IMR-90 (cell line): ENCODE measurements at regions not wholly inside any gene's neighbourhood (a gene's known extent, or its start where the extent isn't known, plus 50 kb on each side); places are given as distances from the start of the nearest gene placed in this dataset.

Experiments
- CEBPB ChIP-seq: IDR thresholded peaks from 2 replicates; pipeline ENCODE4 v1.6.1; 2012; ENCODE audit warnings: low read depth, low read length, improper control_type of control experiment
- MAZ ChIP-seq: IDR thresholded peaks from 2 replicates; pipeline ENCODE4 v1.6.1; 2012; ENCODE audit warnings: low read depth, mild to moderate bottlenecking, low read length, improper control_type of control experiment, moderate library complexity, borderline replicate concordance
- MXI1 ChIP-seq: IDR thresholded peaks from 2 replicates; pipeline ENCODE4 v1.6.1; 2012; ENCODE audit warnings: low read depth, mild to moderate bottlenecking, low read length, moderate library complexity, borderline replicate concordance
- POLR2A ChIP-seq: IDR thresholded peaks from 2 replicates; pipeline ENCODE4 v1.6.1; 2012; ENCODE audit warnings: mild to moderate bottlenecking, low read depth, low read length
- RAD21 ChIP-seq: IDR thresholded peaks from 2 replicates; pipeline ENCODE4 v1.6.1; 2012; ENCODE audit warnings: low read length, improper control_type of control experiment
- RFX5 ChIP-seq: IDR thresholded peaks from 2 replicates; pipeline ENCODE4 v1.8.0; 2012; ENCODE audit warnings: low read depth, mild to moderate bottlenecking, low read length, moderate library complexity
- TF ChIP-seq, protein P1 (sequence below): conservative IDR thresholded peaks from 2 replicates; pipeline ENCODE4 v1.5.1; 2012; ENCODE audit warnings: mild to moderate bottlenecking, low read depth, low read length, improper control_type of control experiment
- TF ChIP-seq, protein P2 (sequence below): fragments of 150-350 bp; IDR thresholded peaks from 2 replicates; pipeline ENCODE4 v1.6.1; 2017; ENCODE audit warnings: mild to moderate bottlenecking, antibody characterized with exemption, low read length, low read depth
- TF ChIP-seq, protein P3 (sequence below): fragments of 150-350 bp; IDR thresholded peaks from 2 replicates; pipeline ENCODE4 v1.6.1; 2016; ENCODE audit warnings: low read depth, mild to moderate bottlenecking, low read length, moderate library complexity, borderline replicate concordance

DNA sequence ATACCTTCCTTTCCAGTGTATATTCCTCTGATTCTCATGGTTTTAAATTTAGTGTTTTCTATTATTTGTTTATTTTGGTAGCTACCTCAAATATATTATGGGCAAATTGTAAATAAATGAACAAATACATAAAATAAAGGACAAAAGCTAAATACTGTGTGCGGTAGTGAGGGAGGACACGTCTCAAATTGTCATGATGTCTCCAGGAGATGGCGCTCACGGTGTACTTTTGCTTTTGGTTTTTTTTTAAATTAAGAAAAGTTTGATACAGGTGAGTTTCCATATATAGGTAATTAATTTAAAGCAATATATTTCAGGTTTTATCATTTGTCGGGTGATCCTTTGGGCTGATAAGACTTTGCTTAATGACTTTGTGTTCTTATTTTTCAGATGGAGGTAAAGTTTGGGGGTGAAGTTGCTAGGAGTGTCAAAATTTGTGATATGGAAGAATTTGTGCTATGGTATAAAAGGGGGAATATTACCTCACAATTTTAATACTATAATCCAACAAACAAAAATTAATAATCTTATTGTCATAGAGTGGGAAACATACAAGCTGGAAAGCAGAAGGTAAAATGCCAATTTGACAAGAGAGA, 68.4 kb upstream of the TMEM229A start:
- TF ChIP-seq RFX5 = no peak
- TF ChIP-seq, protein P1, sequence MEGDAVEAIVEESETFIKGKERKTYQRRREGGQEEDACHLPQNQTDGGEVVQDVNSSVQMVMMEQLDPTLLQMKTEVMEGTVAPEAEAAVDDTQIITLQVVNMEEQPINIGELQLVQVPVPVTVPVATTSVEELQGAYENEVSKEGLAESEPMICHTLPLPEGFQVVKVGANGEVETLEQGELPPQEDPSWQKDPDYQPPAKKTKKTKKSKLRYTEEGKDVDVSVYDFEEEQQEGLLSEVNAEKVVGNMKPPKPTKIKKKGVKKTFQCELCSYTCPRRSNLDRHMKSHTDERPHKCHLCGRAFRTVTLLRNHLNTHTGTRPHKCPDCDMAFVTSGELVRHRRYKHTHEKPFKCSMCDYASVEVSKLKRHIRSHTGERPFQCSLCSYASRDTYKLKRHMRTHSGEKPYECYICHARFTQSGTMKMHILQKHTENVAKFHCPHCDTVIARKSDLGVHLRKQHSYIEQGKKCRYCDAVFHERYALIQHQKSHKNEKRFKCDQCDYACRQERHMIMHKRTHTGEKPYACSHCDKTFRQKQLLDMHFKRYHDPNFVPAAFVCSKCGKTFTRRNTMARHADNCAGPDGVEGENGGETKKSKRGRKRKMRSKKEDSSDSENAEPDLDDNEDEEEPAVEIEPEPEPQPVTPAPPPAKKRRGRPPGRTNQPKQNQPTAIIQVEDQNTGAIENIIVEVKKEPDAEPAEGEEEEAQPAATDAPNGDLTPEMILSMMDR = peak; percentile 47
- no peak for TF ChIP-seq POLR2A
- TF ChIP-seq MAZ = no peak
- TF ChIP-seq, protein P2, sequence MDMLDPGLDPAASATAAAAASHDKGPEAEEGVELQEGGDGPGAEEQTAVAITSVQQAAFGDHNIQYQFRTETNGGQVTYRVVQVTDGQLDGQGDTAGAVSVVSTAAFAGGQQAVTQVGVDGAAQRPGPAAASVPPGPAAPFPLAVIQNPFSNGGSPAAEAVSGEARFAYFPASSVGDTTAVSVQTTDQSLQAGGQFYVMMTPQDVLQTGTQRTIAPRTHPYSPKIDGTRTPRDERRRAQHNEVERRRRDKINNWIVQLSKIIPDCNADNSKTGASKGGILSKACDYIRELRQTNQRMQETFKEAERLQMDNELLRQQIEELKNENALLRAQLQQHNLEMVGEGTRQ = no peak
- TF ChIP-seq CEBPB = no peak
- peak; percentile 56 for TF ChIP-seq RAD21
- TF ChIP-seq MXI1 = no peak
- TF ChIP-seq, protein P3, sequence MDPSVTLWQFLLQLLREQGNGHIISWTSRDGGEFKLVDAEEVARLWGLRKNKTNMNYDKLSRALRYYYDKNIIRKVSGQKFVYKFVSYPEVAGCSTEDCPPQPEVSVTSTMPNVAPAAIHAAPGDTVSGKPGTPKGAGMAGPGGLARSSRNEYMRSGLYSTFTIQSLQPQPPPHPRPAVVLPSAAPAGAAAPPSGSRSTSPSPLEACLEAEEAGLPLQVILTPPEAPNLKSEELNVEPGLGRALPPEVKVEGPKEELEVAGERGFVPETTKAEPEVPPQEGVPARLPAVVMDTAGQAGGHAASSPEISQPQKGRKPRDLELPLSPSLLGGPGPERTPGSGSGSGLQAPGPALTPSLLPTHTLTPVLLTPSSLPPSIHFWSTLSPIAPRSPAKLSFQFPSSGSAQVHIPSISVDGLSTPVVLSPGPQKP = no peak
